ENCODE measurements at regions not wholly inside any gene's neighbourhood (a gene's known extent, or its start where the extent isn't known, plus 50 kb on each side); places are given as distances from the start of the nearest gene placed in this dataset.

- no peaks in the 10 kb centered on the region for H3K9me3 Mint-ChIP-seq (ENCODE audit: low read depth)
- DNase-seq (ENCODE audit: low spot score, unreplicated experiment) = no peak
- TF ChIP-seq CTCF (IDR thresholded peaks at IDR 0.05; ENCODE audit: unreplicated experiment) = no peak
- no peak overlapping the region for H3K4me3 Mint-ChIP-seq (ENCODE audit: low read depth)
- H3K36me3 Mint-ChIP-seq (ENCODE audit: insufficient read depth) = no peaks in the 10 kb centered on the region
- no peak overlapping the region for H3K27ac Mint-ChIP-seq
- peaks cover 7% of the 10 kb centered on the region for H3K4me1 Mint-ChIP-seq (ENCODE audit: low read depth)
- no peaks in the 10 kb centered on the region for H3K27me3 Mint-ChIP-seq
These were observed 535.3 kb upstream of the LRFN5 start for GRCh38 chr14:41071351-41071750.

- Mint-ChIP-seq H3K27me3 (no peaks in the 10 kb centered on the region), H3K9me3 (ENCODE audit: low read depth) (no peaks in the 10 kb centered on the region), H3K4me1 (ENCODE audit: low read depth) (no peaks in the 10 kb centered on the region), H3K27ac (no peak overlapping the region), H3K36me3 (ENCODE audit: insufficient read depth) (no peaks in the 10 kb centered on the region), H3K4me3 (ENCODE audit: low read depth) (no peak overlapping the region)
- no peak for DNase-seq (ENCODE audit: low spot score, unreplicated experiment)
- no peak for TF ChIP-seq CTCF (IDR thresholded peaks at IDR 0.05; ENCODE audit: unreplicated experiment)
These were observed 543.9 kb upstream of the LRFN5 start for GRCh38 chr14:41062826-41063225.

GRCh38 chr14:41055589-41055988, 551.1 kb upstream of the LRFN5 start:
- Mint-ChIP-seq H3K27ac (no peak overlapping the region), H3K4me1 (ENCODE audit: low read depth) (peaks cover 19% of the 10 kb centered on the region), H3K9me3 (ENCODE audit: low read depth) (no peaks in the 10 kb centered on the region), H3K4me3 (ENCODE audit: low read depth) (no peak overlapping the region), H3K27me3 (no peaks in the 10 kb centered on the region), H3K36me3 (ENCODE audit: insufficient read depth) (no peaks in the 10 kb centered on the region)
- DNase-seq (ENCODE audit: low spot score, unreplicated experiment) = no peak
- no peak for TF ChIP-seq CTCF (IDR thresholded peaks at IDR 0.05; ENCODE audit: unreplicated experiment)

- no peak for DNase-seq (ENCODE audit: low spot score, unreplicated experiment)
- no peak overlapping the region for H3K4me3 Mint-ChIP-seq (ENCODE audit: low read depth)
- peaks cover 14% of the 10 kb centered on the region for H3K4me1 Mint-ChIP-seq (ENCODE audit: low read depth)
- no peak for TF ChIP-seq CTCF (IDR thresholded peaks at IDR 0.05; ENCODE audit: unreplicated experiment)
- H3K36me3 Mint-ChIP-seq (ENCODE audit: insufficient read depth) = peaks cover 2% of the 10 kb centered on the region
- no peaks in the 10 kb centered on the region for H3K27me3 Mint-ChIP-seq
- no peak overlapping the region for H3K27ac Mint-ChIP-seq
- no peaks in the 10 kb centered on the region for H3K9me3 Mint-ChIP-seq (ENCODE audit: low read depth)
These were observed 554.9 kb upstream of the LRFN5 start for GRCh38 chr14:41051801-41052200.

- no peak for TF ChIP-seq CTCF (IDR thresholded peaks at IDR 0.05; ENCODE audit: unreplicated experiment)
- H3K27ac Mint-ChIP-seq = no peak overlapping the region
- no peaks in the 10 kb centered on the region for H3K9me3 Mint-ChIP-seq (ENCODE audit: low read depth)
- no peaks in the 10 kb centered on the region for H3K27me3 Mint-ChIP-seq
- H3K4me1 Mint-ChIP-seq (ENCODE audit: low read depth) = peaks cover 2% of the 10 kb centered on the region
- peaks cover 4% of the 10 kb centered on the region for H3K36me3 Mint-ChIP-seq (ENCODE audit: insufficient read depth)
- H3K4me3 Mint-ChIP-seq (ENCODE audit: low read depth) = no peak overlapping the region
- DNase-seq (ENCODE audit: low spot score, unreplicated experiment) = no peak
These were observed 558.9 kb upstream of the LRFN5 start for GRCh38 chr14:41047763-41048162.

Measured in progenitor cell of endocrine pancreas (in vitro differentiated cells).